ENCODE measurements at regions not wholly inside any gene's neighbourhood (a gene's known extent, or its start where the extent isn't known, plus 50 kb on each side); places are given as distances from the start of the nearest gene placed in this dataset.
"Not testable (repeated sequence)": the region's sequence is repeated elsewhere in the genome, so short reads cannot be mapped to it uniquely, and the experiment has no call there.

DNA sequence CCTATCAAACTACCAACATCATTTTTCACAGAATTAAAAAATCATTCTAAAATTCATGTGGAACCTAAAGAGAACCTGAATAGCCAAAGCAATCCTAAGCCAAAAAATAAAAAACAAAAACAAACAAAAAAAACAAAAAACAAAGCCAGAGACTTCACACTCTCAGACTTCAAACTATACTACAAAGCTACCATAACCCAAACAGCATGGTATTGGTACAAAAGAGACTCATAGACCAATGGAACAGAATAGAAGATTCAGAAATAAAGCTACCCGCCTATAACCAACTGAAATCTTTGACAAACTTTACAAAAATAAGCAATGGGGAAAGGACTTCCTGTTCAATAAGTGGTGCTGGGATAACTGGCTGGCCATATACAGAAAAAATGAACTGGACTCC is 152.3 kb upstream of the SMIM31 start:
- no peak for DNase-seq (ENCODE audit: low read depth)

DNA sequence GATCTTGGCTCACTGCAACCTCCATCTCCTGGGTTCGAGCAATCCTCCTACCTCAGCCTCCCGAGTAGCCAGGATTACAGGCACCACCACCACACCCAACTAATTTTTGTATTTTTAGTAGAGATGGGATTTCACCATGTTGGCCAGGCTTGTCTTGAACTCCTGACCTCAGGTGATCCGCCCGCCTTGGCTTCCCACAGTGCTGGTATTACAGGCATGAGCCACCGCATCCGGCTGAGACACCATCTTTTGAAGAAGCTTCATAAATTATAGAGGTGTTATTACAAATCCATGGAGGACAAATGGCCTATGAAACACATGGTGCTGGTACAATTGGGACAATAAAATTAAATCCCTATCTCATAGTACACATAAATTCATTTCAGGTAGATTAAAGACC is 148.1 kb upstream of the SMIM31 start:
- DNase-seq (ENCODE audit: low read depth) = not testable (repeated sequence)

DNA sequence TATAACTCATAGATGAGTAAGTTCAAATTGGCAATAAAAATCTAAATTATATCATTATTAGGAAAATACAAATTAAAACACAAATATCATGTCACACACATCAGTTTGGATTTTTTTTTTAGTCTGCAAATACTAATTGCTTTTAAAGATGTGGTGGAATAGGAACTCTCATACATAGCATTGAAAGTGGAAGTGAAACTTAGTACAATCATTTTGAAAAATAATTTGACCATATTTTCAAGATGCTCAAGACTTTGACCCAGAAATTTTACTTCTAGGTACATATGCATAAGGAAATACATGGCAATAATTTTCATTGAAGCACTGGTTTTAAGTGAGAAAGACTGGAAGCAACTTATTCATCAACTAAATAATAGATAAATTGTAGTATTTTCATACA is 147.5 kb upstream of the SMIM31 start:
- no peak for DNase-seq (ENCODE audit: low read depth)

DNA sequence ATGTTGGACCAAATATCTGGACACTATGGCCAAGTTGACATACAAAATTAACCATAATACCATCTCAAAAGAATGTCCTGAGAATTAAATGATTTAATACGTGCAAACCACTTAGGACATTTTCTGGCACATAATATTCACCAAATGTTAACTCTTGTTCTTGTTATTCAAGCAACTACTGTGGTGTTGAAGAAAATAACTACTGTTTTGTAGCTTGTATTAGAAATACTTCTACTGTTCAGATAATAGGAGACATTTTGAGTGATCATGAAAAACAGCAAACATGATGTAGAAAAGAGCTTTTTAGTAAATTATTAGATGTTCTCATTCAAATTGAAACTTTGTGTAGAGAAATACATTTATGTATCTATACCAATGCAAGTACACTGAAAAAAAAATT is 140.7 kb upstream of the SMIM31 start:
- DNase-seq (ENCODE audit: low read depth) = no peak

DNA sequence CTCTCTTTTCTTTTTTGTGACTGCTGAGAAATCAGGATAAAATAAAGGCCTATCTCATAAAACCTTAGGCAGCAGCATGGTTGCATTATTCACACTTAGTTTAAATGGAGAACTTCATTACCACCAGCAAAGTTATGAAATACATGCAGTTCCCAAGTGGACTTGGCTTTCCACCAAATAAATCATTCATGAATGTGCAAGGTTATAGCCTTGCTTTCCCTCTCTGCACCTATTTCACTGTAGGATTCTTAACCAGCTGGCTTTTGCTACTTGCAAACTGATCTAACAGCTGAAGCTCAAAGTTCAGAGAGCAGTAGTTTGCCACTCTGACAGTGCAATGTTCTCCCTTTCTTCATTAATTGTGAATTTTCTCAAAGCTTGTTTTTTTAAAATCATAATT is 140.1 kb upstream of the SMIM31 start:
- DNase-seq (ENCODE audit: low read depth) = no peak

DNA sequence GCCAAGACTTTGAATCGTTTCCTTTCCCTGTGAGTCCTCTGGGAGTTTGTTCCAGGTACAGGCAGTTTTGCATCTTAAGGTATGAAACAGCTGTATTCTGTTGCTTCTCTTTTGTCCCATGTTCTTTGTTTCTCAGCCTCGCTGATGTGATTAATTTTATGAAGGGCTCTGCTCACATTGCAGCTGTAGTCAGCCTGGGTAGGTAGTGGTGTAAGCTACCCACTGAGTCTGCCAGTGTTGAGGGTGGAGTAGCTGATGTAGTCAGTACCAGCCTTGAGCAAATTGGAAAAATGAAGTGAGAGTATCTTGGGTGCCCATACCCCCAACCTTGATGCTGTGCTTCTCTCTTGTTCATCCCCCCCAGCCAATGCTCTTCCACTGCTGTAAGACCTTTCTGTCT is 139.6 kb upstream of the SMIM31 start:
- DNase-seq (ENCODE audit: low read depth) = no peak

DNA sequence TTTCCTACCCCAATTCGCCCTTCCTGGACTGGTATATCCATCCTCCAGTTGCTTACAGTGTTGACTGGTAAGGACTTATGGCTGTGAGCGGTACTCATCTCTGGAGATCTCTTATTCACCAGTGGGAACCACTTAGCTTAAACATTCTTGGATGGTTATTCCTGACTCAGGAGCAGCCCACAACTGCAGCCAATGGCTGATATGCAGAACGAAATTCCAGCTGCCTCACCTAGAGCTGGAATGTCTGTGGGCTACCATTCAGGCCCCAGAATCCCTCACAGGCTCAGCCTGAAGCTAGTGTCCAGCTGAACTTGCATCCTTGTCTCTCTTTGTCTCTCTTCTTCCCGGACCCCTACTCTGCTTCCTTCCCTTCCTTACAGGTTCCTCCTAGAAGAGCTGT is 138.9 kb upstream of the SMIM31 start:
- no peak for DNase-seq (ENCODE audit: low read depth)

DNA sequence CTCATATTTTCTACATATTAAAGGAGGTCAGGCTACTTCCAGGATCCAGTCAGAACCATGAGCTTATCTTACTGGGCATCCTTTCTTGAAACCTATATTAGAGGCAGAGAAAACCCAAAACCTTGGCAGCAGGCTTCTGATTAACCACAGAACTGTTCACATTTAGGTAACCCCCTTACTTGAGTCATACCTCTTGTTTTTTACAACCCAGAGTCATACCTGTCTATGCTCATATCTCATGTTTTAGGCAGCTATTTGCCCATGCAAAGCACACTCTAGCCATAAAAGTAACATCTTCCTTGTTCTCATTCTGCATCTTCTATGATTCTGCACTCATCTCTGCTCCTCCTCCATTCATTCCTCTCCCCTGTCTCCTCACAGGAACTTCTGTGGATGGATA is 138.0 kb upstream of the SMIM31 start:
- DNase-seq (ENCODE audit: low read depth) = no peak

DNA sequence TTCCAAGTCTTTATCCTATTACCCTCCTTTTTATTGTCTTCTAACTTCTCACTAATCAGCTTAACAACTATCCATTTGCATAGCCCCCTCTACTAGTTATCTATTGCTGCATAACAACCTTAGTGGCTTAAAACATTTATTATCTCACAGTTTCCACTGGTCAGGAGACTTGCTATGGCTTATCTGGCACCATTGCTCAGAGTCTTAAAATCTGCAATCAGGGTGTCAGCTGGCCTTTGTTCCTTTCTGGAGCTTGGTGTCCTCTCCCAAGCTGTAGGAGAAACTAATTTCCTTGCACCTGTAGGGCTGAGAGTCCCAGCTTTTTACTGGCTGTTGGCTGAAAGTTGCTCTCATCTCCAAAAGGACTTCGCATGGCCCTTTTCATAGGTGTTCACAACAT is 137.0 kb upstream of the SMIM31 start:
- DNase-seq (ENCODE audit: low read depth) = no peak

DNA sequence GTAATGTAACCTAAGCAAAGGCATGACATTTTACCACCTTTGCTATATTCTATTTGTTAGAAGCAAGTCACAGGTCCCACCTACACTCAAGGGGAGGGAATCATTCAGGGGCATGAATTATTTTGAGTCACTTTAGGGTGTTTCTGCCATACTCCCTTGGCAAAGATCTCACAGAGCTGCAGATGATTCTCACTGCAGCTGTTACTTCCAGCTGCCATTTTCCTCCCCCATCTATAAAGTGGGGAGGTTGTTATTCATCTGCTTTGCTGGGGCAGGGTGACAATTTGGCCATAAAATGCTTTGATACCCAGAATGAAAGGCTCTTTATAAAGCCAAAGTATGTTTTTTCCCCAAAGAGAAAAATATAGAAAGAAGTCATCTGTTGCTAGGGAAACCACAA is 136.5 kb upstream of the SMIM31 start:
- DNase-seq (ENCODE audit: low read depth) = no peak

DNA sequence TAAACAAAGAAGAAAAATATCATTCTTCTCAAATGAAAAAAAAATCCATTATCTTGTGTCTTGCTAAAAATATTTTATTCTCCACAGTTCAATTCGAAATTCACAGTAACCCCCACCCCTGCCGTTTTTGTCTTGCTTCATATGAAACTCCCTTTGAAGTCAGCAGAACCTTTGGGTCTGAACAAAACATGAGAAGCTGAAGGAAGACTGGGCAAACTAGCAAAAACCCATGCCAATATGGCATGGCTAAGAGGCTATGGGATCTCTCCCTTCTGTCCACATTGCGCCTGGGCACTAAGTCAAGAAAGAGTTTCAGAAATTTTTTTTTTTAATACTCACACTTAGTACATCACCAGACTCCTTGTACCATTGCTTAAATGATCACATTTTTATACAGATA is 136.0 kb upstream of the SMIM31 start:
- no peak for DNase-seq (ENCODE audit: low read depth)

DNA sequence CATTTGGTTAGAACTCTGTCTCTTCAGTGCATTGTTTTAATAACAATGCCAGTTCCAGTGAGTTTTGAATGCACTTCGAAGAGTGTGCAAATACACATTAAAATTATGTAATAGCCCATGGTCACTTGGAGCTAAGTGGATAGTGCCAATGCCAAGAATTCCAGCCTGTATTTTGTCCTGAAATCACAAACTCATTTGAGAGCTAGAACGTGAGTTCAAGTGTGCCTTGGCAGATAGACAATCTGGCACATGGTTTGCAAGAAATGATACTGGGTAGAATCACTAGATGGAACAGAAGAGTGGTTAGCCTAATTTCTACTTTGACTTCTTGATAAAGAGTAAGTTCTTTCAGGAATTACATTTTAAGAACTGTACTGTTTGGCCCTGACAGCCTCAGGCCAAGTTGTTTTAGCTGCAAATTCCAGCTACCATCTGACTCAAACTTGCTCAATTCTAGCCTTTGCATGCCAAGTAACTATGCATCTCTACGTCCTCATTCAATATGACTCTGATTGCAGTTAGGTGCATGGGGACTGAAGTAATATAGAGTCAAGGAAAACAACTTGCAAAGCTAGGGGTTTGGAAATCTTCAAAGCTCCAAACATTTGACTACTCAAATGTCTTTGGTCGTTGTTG is 131.9 kb upstream of the SMIM31 start:
- DNase-seq (ENCODE audit: low read depth) = no peak

DNA sequence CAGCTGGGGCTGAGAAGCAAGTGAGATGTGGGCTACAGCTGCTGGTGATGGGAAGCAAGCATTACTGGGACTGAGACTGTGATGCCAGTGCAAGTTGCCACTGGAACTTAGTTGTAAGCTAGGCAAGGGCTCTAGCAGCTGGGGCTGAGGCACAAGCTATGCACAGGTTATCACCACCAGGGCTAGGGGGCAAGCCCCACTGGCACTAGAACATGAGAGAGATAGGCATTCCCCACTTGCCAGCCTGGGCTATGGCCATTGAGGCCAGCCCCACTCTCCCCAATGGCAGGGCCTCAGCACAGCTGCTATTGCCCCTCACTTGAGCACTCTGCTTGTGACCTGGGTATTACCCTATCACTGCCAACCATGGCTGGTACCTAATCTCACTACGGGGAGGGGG is 130.8 kb upstream of the SMIM31 start:
- DNase-seq (ENCODE audit: low read depth) = no peak

DNA sequence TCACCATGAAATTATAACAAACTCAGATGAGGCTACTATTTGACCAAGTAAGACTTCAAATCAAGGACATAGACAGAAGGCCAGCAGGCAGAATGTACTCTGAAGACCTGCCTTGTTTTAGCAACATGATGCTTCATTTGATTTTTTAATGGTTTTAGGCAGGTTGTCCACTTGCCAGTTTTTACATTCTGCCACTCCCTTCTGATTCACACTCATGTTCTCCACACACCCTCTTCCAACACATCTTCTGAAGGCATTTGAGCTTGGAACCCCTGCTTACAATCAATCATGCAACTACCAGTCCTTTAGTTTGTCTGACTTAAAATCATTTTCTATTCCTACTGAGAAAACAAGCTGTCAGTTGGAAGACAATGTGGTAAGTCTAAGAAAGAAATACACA is 114.9 kb upstream of the SMIM31 start:
- DNase-seq (ENCODE audit: low read depth) = no peak

DNA sequence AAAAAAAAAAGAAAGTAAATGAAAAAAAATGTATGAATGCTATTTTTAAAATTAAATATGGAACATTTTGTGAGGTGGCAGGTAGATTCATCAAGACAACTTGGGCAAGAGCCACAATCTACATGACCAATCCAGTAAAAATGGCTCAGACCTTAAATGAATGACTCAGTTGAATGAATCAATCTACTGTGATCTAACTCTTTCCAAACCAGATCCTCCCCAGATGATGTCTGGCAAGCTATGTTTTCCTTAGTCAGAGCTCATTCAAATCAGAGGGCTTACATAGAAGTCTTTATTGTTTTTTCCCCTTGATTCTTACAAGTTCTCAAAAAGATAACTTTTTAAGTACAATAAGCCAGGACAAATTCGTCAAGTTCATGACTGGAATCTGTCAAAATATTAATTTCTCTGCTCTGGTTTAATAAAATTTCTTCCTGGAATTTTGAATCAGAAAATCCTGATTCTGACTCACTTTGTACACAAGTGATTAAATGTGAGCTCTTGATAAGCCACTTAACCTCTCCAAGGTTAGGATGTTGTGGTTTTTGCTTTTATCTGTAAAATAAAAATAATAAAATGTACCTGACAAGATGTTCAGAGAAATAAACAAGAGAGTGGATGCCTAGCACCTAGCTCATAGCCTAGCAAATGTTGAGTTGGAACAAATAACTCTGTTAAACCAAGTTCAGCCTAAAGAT is 105.6 kb upstream of the SMIM31 start:
- peak; percentile 80 for DNase-seq (ENCODE audit: low read depth)

DNA sequence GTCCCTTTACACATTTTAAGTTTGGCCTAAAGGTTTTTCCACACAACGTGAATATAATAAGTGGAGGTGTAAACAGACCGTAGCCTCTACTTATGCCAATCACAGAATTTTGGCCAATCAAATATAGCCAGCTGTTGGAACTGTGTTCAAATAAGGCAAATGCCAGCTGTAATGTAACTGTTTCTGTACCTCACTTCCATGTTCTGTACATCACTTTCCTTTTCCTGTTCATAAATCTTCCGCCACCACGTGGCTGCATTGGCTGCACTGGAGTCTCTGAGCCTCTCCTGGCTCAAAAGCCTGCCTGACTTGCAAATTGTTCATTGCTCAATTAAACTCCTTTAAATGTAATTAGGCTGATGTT is 105.1 kb upstream of the SMIM31 start:
- no peak for DNase-seq (ENCODE audit: low read depth)

DNA sequence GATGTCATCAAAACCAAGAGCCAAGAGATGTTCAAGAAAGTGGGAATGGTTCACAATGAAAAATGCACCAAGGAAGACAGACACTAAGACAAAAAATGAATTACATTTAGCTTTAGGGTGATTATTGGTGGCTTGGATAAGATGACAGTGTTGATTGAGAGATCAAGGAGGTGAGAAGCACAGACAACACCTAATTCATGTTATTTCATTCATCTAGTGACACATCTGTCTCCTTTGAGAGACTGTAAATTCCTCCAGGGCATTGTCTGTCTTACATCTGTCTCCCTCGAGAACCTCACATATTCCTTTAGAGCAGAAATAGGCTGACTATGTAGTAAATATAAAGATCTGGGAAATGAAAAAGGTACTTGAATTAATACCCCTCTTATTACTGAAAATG is 94.2 kb upstream of the SMIM31 start:
- no peak for DNase-seq (ENCODE audit: low read depth)

DNA sequence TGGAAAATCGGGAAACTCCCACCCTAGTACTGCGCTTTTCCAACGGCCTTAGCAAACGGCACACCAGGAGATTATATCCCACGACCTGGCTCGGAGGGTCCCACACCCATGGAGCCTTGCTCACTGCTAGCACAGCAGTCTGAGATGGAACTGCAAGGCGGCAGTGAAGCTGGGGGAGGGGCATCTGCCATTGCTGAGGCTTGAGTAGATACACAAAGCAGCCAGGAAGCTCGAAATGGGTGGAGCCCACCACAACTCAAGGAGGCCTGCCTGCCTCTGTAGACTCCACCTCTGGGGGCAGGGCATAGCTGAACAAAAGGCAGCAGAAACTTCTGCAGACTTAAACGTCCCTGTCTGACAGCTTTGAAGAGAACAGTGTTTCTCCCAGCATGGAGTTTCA is 77.8 kb upstream of the SMIM31 start:
- not testable (repeated sequence) for DNase-seq (ENCODE audit: low read depth)

DNA sequence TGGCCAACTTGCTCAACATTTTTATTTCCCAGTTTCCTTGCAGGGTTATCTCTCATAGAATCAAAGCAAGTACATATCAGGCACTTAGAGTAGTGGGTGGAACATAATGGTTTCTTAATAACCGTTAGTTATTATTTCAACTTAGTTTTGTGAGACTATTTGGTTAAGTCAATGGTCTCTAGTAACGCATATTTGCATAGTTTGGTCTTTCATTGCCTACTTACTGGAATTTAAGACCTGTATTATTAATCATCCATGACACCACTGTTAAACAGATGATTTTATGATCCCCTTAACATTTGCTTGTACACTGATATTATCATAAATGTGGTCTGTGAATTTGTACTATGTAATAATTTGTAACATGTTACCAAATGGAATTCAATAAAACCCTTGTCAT is 70.9 kb upstream of the SMIM31 start:
- no peak for DNase-seq (ENCODE audit: low read depth)

DNA sequence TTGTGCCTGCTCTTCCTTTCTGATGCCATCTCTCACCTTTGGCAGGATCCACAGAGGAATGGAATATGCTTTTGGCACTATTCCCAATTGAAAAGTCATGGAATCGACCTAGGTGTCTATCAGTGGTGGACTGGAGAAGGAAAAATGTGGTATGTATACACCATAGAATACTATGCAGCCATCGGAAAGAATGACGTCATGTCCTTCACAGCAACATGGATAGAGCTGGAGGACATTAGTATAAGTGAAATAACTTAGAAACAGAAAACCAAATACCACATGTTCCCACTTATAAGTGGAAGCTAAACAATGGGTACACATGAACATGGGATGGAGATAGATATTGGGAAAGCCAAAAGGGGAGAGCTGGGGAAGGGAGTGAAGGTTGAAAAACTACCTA is 58.3 kb upstream of the SMIM31 start:
- DNase-seq (ENCODE audit: low read depth) = no peak

DNA sequence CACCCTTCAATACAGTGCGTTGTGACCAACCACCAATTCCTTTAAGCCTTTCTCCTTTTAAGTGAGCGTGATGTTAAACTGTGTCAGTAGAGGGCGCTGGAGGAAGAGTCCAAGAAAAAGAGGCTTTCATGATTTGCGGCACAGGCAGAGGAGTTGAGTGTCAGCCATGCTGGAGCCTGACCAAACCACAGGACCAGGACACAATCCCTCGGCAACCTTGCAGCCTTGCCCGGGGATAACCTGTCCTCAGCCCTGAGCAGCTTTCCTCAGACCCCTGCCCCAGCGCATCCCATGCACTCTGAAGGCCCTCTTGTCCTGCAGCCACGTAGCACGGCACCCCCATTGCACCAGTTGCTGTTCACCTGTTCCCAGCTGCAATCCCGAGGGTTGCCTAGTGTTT is 53.5 kb upstream of the SMIM31 start:
- no peak for DNase-seq (ENCODE audit: low read depth)

DNA sequence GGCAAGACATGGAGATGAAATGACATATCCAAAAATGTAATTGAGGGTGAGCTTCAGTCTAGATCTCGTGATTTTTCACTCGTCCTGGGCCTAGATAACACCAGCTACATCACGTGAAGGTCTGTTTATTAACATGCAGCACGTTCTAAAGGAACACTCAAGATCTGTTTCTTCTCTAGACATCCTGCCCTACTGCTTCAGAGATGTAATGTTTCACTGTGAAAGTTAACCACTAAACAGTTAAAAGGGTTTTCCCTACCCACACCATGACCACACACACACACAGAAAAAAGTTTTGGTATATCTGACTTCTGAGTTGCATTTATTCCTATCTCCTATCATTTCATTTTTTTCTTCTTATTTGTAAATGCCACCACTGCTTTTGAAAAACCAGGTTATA is 52.3 kb upstream of the SMIM31 start:
- DNase-seq (ENCODE audit: low read depth) = no peak
